ENCODE measurements at regions not wholly inside any gene's neighbourhood (a gene's known extent, or its start where the extent isn't known, plus 50 kb on each side); places are given as distances from the start of the nearest gene placed in this dataset.
A peak's percentile ranks its signal among the peaks of the same experiment; 100 is the strongest.

- no peak for DNase-seq
Measured at GRCh38 chr2:217469203-217469810, 533.5 kb downstream of the TNS1 start.

- no peak for DNase-seq
Measured at GRCh38 chr2:217468042-217468830, 534.6 kb downstream of the TNS1 start.

- no peak for DNase-seq
Measured at GRCh38 chr2:217467331-217467730, 535.5 kb downstream of the TNS1 start.

DNA sequence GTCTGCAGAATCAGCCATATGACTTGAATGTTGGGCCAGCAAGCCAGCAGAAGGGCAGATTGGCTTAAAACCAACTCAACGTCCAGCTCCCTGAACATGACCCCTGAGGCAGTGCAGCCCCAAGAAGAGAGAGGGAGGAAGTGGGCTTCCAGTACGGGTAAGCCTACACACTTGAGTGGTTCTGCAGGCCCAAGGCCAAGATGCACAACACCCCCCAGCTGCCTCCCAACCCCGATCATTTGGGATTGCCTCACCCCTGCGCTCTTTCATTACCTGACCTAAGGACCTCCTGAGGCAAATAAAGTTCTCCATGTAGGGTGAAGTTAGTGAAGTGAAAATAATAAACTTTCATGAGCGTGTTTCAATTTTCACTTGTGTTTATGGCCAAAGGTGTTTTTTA, 536.0 kb downstream of the TNS1 start:
- DNase-seq: no peak

DNA sequence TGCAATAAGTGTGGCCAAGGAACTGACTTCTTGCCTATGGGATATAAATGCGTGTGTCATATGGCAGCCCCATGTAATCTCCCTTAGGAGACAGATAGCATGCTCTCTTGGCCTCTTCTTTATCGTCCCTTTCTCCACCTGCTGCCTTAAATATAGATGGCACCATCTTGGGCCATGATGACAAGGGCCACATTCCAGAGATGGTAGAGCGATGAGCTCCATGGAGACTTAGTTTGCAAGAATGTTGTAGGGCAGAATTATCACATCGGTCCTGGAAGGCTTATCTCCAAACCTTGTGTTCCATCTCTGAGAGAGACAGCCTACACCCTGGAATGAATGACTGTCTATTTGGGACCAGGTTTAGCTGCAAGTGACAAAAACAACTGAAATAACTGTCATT, 536.7 kb downstream of the TNS1 start:
- DNase-seq: no peak

- no peak for DNase-seq
Measured at GRCh38 chr2:217465100-217465499, 537.7 kb downstream of the TNS1 start.

DNA sequence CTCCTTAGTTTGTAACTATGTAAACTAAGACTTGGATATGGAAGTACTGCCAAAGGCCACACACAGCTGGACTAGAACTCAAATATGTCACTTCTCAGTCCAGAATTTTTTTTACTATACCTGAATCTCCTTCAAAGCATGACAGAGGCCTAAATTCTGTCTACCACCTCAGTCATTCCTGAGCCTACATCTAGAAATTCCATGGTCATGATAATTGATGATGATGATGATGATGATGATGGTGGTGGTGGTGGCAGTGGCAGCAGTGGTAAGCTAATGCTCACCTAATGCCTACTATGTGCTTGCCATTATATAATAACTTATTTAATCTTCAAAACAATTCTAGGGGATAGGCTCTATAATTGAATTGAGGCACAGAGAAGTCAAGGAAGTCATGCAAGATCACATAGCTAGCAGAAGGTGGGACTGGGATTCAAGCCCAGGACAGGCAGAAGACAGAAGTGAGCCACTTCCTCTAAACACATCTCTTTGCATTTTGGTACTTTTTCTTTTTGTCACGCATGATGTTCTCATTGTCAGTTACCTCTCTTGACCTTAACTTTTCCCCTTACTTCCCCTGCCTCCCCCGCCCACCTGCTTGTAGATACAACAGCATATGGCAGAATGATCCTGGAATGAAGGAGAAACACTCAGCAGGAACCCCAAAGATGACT, 539.3 kb downstream of the TNS1 start:
- no peak for DNase-seq

DNA sequence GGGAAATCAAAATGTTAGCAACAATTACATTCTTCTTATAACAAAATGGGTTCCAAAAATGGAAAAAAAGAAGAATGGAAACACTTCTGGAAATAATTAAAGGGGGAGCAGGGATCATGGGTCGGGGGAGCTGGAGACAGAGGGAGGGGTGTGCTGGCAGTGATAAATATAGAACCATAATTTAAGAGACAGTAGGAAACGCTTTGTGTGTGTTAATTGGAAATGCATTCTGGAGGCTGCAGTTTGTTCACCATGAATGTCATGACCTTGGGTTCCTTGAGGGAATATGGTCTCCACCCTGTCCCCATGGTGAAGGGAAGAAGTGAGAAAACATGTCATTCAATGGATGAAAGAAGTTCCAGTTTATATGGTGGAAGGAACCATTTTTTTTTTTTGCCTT, 540.7 kb downstream of the TNS1 start:
- no peak for DNase-seq

GRCh38 chr2:217461674-217462073, 541.1 kb downstream of the TNS1 start:
- no peak for DNase-seq

DNA sequence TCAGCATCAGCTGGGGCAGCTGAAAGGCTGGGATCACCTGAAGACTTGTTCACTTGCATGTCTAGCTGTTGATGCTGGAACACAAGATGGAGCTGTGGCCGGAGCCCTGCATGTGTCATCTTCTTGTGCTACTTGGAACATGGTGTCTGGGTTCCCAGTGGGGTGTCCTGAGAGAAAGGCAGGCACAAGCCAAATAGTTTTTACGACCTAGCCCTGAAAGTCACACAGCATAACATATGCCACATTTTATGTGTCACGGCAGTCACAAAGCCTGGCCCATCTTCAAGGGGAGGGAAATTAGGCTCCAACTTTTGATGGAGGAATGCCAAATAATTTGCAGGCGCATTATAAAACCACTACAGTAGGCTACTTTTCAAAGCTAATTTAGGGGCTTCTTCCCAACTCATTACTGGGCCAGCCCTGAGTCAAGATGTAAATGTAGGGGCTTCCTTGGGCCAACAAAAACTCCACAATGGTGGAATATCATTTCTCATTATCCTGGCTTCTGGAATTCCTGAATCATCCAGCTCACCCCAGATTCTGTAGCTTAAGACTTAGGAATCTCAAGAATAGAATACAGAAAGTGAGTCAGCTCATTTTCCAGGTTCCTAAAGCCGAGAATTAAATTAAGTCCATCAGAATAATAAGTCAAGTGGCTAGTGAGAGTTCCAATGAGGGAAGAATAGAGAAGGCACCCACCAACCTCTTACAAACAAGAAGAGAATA, 543.0 kb downstream of the TNS1 start:
- DNase-seq: no peak

- DNase-seq: no peak
Measured at GRCh38 chr2:217459016-217459415, 543.8 kb downstream of the TNS1 start.

DNA sequence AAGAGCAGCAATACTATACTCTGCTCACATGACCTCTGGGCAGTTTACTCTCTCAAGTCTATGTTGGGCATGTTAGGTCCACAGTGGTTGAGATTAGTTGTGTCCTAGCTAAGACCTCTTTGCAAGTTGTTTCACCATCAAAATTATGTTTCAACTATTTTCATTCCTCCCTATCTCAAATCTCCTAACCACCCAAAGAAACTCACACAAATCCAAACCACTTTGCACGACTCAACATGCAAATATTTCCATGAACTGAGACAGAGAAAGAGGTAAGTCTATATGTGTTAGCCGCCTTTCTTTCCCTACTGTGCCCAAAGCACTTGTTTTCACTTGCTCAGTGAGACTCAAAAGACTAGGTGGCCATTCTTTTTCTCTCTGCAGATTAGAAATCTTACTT, 546.8 kb downstream of the TNS1 start:
- no peak for DNase-seq

GRCh38 chr2:217452928-217453327, 549.9 kb downstream of the TNS1 start:
- no peak for DNase-seq

GRCh38 chr2:217451666-217452065, 551.1 kb downstream of the TNS1 start:
- no peak for DNase-seq

DNA sequence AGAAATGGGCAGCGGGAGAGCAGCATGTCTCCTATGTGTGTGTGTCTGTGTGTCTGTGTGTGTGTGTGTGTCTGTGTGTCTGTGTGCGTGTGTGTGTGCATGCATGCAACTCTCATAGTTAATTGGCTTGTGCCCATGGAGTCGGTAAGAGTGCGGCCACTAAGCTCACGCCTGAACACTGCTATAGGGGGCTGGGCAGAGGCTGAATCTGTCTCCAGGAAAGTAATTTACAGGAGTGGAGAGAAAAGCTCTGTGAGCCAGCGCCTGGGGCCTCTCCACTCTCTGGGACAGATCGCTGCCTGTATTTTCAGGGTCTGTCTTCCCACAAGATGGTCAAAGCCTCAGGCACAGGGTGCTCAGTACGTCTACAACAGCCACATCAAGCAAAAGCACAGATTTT, 553.4 kb downstream of the TNS1 start:
- no peak for DNase-seq

DNA sequence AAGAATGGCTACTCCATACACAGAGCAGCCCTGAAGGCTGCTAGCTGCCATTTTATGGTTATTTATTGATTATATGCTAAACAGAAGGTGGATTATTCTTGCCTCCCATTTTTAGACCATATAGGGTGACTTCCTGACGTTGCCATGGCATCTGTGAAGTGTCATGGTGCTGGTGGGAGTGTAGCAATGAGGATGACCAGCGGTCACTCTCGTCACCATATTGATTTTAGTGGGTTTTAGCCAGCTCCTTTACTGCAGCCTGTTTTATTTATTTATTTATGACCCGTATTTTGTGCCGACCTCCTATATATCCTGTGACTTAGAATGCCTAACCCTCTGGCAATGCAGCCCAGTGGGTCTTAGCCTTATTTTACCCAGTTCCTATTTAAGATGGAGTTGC, 553.9 kb downstream of the TNS1 start:
- DNase-seq: no peak

- no peak for DNase-seq
Measured at GRCh38 chr2:217445723-217446122, 557.1 kb downstream of the TNS1 start.

GRCh38 chr2:217444932-217445331, 557.9 kb downstream of the TNS1 start:
- DNase-seq: no peak

DNA sequence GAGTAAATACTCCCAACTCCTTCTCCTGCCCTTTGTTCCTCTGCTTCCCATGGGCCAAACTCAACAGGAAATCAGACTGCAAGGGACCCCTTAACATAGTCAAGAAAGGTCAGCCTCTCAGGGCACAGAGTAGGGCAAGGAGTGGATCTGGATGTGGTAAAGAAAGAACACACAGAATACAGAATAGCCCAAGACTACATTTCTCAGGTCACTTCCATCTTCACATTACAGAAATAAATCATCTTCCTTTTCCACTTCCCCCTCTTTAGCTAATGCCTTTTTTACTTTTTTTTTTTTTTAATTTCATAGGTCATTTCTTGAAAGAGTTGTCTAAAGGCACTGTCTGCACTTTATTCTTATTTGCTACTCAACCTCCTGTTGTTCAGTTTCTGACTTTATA, 558.3 kb downstream of the TNS1 start:
- no peak for DNase-seq

DNA sequence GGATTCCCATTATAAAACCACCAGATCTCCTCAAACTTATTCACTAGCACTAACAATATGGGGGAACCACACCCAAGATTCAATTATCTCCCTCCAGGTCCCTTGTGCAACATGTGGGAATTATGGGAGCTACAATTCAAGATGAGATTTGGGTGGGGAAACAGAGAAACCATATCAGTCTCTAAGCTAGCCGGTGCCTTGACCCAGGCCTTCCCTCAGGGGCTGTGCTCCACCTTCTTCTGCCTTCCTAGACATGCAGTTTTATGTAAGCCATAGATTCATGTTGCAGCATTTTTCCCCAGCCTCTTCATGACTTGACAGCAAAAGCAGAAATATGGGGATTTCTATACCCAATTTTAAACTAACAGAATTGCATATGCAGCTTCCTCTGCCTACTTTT, 559.2 kb downstream of the TNS1 start:
- no peak for DNase-seq

GRCh38 chr2:217440000-217440399, 562.8 kb downstream of the TNS1 start:
- no peak for DNase-seq

DNA sequence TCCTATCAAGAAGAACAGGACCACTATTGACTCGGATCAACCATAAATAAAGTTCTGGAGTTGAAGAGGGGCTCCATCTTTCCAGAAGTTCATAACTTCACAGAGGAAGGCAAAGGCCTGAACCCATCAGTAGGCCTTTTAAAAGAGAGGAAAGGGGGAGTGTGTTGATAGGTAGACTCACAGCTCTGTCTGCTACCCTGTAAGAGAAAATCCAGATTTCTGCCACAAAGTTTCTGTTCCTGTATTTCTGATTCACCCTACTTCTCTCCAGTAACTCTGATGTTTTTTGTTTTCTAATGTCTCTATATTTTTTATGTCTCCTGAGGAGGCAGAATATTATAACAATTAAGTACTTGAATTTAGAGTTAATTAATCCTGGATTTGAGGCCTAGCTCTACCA, 564.0 kb downstream of the TNS1 start:
- peak in 1 of 2 donors; percentile 10 for DNase-seq

DNA sequence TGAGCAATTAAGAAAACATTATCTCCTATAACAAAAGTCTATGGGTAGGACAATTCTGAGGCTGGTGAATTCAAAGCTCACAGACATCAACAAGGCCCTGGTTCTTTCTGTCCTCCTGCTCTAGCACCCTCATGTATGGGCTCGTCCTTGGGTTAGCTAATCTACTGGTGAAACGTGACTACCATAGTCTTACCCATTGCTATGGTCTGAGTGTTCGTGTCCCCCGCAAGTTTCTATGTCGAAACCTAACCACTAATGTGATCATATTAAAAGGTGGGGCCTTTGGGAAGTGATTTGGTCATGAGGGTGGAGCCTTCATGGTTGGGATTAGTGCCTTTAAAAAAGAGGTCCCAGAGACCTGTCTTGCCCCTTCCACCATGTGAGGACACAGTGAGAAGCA, 564.7 kb downstream of the TNS1 start:
- DNase-seq: no peak

Data from inflammatory macrophage (primary cell).